ENCODE measurements at regions not wholly inside any gene's neighbourhood (a gene's known extent, or its start where the extent isn't known, plus 50 kb on each side); places are given as distances from the start of the nearest gene placed in this dataset.

DNA sequence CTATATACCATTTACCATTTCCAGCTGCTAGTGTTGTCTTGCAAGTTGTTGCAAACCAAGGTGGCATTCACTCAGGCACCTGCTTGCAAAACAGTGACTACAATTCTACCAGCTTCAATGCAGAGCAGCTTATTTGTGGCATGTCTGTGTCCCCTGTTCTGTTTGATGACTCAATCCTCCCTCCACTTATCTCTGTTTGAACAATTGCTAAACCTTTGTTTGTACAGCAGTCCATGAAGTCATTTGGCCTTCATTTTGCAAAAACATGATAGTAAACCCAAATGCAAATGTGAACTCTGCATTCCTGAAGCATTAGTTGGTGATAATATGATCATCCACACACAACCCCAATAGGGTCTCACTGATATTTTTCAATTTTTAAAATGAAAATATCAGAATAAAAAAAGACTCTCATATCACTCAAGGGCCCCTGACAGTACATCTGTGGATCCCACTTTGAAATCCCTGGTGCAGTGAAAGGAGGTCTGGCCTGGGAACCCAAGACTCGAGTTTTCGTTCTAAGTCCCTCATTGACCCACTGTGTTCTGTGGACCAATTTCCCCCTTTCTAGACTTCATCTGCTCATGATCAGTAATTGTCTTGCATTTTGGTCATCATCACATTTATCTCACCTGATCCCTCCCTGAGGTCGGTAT lies 425.4 kb downstream of the RPS24 start:
- TF ChIP-seq, protein P1, sequence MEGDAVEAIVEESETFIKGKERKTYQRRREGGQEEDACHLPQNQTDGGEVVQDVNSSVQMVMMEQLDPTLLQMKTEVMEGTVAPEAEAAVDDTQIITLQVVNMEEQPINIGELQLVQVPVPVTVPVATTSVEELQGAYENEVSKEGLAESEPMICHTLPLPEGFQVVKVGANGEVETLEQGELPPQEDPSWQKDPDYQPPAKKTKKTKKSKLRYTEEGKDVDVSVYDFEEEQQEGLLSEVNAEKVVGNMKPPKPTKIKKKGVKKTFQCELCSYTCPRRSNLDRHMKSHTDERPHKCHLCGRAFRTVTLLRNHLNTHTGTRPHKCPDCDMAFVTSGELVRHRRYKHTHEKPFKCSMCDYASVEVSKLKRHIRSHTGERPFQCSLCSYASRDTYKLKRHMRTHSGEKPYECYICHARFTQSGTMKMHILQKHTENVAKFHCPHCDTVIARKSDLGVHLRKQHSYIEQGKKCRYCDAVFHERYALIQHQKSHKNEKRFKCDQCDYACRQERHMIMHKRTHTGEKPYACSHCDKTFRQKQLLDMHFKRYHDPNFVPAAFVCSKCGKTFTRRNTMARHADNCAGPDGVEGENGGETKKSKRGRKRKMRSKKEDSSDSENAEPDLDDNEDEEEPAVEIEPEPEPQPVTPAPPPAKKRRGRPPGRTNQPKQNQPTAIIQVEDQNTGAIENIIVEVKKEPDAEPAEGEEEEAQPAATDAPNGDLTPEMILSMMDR (IDR thresholded peaks at IDR 0.05) = no peak
- TF ChIP-seq POLR2A (IDR thresholded peaks at IDR 0.05) = no peak
